ENCODE measurements at regions not wholly inside any gene's neighbourhood (a gene's known extent, or its start where the extent isn't known, plus 50 kb on each side); places are given as distances from the start of the nearest gene placed in this dataset.
"Not testable (repeated sequence)": the region's sequence is repeated elsewhere in the genome, so short reads cannot be mapped to it uniquely, and the experiment has no call there.

GRCh38 chr16:77112746-77113145, 78.2 kb upstream of the MON1B start:
- Histone ChIP-seq H3K4me1 (ENCODE audit: insufficient read depth, low read length, poor library complexity, severe bottlenecking) (no peaks in the 10 kb centered on the region), H3K36me3 (ENCODE audit: insufficient read depth, low read length, poor library complexity, severe bottlenecking) (no peaks in the 10 kb centered on the region), H3K27me3 (replicated peaks; ENCODE audit: insufficient read depth, low read depth, low read length, poor library complexity) (peaks cover 10% of the 10 kb centered on the region), H3K9me3 (ENCODE audit: low read depth, low read length, poor library complexity, severe bottlenecking) (no peaks in the 10 kb centered on the region), H3K27ac (ENCODE audit: low read depth, low read length, poor library complexity, severe bottlenecking) (no peak overlapping the region), H3K4me3 (ENCODE audit: low read depth, low read length, poor library complexity, severe bottlenecking) (no peak overlapping the region)
- BruUV-seq (replicated peaks) = no TSS peak
- no peak for TF ChIP-seq EZH2 (IDR thresholded peaks at IDR 0.05; ENCODE audit: borderline replicate concordance, low read depth, low read length, poor library complexity, severe bottlenecking)
- intact Hi-C loops (cut with micrococcal nuclease; ENCODE audit: unreplicated experiment) = no loop called here
- CTCF ChIA-PET = no interaction called here
- POLR2A ChIA-PET (ENCODE audit: low non-redundant PET) = interaction anchor here (0.6 kb wide), 1 partner anchor 68 kb away, joined by 3 read pairs; no protein-coding TSS in a partner anchor
- DNase-seq (ENCODE audit: low spot score) = no peak

GRCh38 chr16:77113835-77114234, 77.2 kb upstream of the MON1B start:
- ChIA-PET CTCF (no interaction called here), POLR2A (ENCODE audit: low non-redundant PET) (no interaction called here)
- Histone ChIP-seq H3K27ac (ENCODE audit: low read depth, low read length, poor library complexity, severe bottlenecking) (no peak overlapping the region), H3K27me3 (replicated peaks; ENCODE audit: insufficient read depth, low read depth, low read length, poor library complexity) (peaks cover 5% of the 10 kb centered on the region), H3K9me3 (ENCODE audit: low read depth, low read length, poor library complexity, severe bottlenecking) (no peaks in the 10 kb centered on the region), H3K4me1 (ENCODE audit: insufficient read depth, low read length, poor library complexity, severe bottlenecking) (no peaks in the 10 kb centered on the region), H3K36me3 (ENCODE audit: insufficient read depth, low read length, poor library complexity, severe bottlenecking) (no peaks in the 10 kb centered on the region), H3K4me3 (ENCODE audit: low read depth, low read length, poor library complexity, severe bottlenecking) (no peak overlapping the region)
- no peak for TF ChIP-seq CTCF (conservative IDR thresholded peaks at IDR 0.05; ENCODE audit: low read depth, low read length)
- no peak for TF ChIP-seq EZH2 (IDR thresholded peaks at IDR 0.05; ENCODE audit: borderline replicate concordance, low read depth, low read length, poor library complexity, severe bottlenecking)
- BruUV-seq (replicated peaks) = no TSS peak
- no peak for DNase-seq (ENCODE audit: low spot score)
- intact Hi-C loops (cut with micrococcal nuclease; ENCODE audit: unreplicated experiment) = no loop called here

- DNase-seq (ENCODE audit: low spot score); BruUV-seq (replicated peaks); H3K4me1 ChIP-seq (ENCODE audit: insufficient read depth, low read length, poor library complexity, severe bottlenecking); intact Hi-C loops (cut with micrococcal nuclease; ENCODE audit: unreplicated experiment); POLR2A ChIA-PET (ENCODE audit: low non-redundant PET); CTCF ChIA-PET; H3K36me3 ChIP-seq (ENCODE audit: insufficient read depth, low read length, poor library complexity, severe bottlenecking); H3K9me3 ChIP-seq (ENCODE audit: low read depth, low read length, poor library complexity, severe bottlenecking); H3K27ac ChIP-seq (ENCODE audit: low read depth, low read length, poor library complexity, severe bottlenecking); H3K4me3 ChIP-seq (ENCODE audit: low read depth, low read length, poor library complexity, severe bottlenecking); H3K27me3 ChIP-seq (replicated peaks; ENCODE audit: insufficient read depth, low read depth, low read length, poor library complexity): not testable (repeated sequence)
Observed at GRCh38 chr16:77114361-77114760, 76.6 kb upstream of the MON1B start.

GRCh38 chr16:77116856-77117255, 74.1 kb upstream of the MON1B start:
- peaks cover 8% of the 10 kb centered on the region for H3K27me3 ChIP-seq (replicated peaks; ENCODE audit: insufficient read depth, low read depth, low read length, poor library complexity)
- no peak for DNase-seq (ENCODE audit: low spot score)
- BruUV-seq (replicated peaks) = no TSS peak
- H3K9me3 ChIP-seq (ENCODE audit: low read depth, low read length, poor library complexity, severe bottlenecking) = no peaks in the 10 kb centered on the region
- intact Hi-C loops (cut with micrococcal nuclease; ENCODE audit: unreplicated experiment) = no loop called here
- POLR2A ChIA-PET (ENCODE audit: low non-redundant PET) = no interaction called here
- no peaks in the 10 kb centered on the region for H3K36me3 ChIP-seq (ENCODE audit: insufficient read depth, low read length, poor library complexity, severe bottlenecking)
- no peaks in the 10 kb centered on the region for H3K4me1 ChIP-seq (ENCODE audit: insufficient read depth, low read length, poor library complexity, severe bottlenecking)
- CTCF ChIA-PET = no interaction called here
- H3K4me3 ChIP-seq (ENCODE audit: low read depth, low read length, poor library complexity, severe bottlenecking) = no peak overlapping the region
- H3K27ac ChIP-seq (ENCODE audit: low read depth, low read length, poor library complexity, severe bottlenecking) = no peak overlapping the region
- TF ChIP-seq CTCF (conservative IDR thresholded peaks at IDR 0.05; ENCODE audit: low read depth, low read length) (no peak), EZH2 (IDR thresholded peaks at IDR 0.05; ENCODE audit: borderline replicate concordance, low read depth, low read length, poor library complexity, severe bottlenecking) (no peak)
